Kidney epithelial cell (primary cell): ENCODE measurements at regions not wholly inside any gene's neighbourhood (a gene's known extent, or its start where the extent isn't known, plus 50 kb on each side); places are given as distances from the start of the nearest gene placed in this dataset.

Source experiments
- DNase-seq: peaks from one replicate; pipeline ENCODE4 v3.0.0-alpha.2; 2010; ENCODE audit warnings: low read depth
- H3K27me3 ChIP-seq: 2 replicates; pipeline ENCODE4 v1.6.0; 2011; ENCODE audit warnings: low read length; ENCODE audit not compliant: control insufficient read depth, insufficient read depth
- H3K36me3 ChIP-seq: 2 replicates; pipeline ENCODE4 v1.5.1; 2011; ENCODE audit warnings: low read length; ENCODE audit not compliant: control insufficient read depth, insufficient read depth
- H3K4me3 ChIP-seq: 2 replicates; pipeline ENCODE4 v1.5.1; 2011; ENCODE audit warnings: low read depth, mild to moderate bottlenecking, control low read depth, low read length
- TF ChIP-seq, protein P1 (sequence below): IDR thresholded peaks from 2 replicates; pipeline ENCODE4 v1.5.1; 2011; ENCODE audit warnings: mild to moderate bottlenecking, moderate library complexity, low read length, control low read depth, inconsistent platforms; ENCODE audit not compliant: insufficient read depth, poor library complexity, severe bottlenecking

GRCh38 chr20:24815931-24816330 lies 133.1 kb upstream of the CST7 start:
- TF ChIP-seq, protein P1, sequence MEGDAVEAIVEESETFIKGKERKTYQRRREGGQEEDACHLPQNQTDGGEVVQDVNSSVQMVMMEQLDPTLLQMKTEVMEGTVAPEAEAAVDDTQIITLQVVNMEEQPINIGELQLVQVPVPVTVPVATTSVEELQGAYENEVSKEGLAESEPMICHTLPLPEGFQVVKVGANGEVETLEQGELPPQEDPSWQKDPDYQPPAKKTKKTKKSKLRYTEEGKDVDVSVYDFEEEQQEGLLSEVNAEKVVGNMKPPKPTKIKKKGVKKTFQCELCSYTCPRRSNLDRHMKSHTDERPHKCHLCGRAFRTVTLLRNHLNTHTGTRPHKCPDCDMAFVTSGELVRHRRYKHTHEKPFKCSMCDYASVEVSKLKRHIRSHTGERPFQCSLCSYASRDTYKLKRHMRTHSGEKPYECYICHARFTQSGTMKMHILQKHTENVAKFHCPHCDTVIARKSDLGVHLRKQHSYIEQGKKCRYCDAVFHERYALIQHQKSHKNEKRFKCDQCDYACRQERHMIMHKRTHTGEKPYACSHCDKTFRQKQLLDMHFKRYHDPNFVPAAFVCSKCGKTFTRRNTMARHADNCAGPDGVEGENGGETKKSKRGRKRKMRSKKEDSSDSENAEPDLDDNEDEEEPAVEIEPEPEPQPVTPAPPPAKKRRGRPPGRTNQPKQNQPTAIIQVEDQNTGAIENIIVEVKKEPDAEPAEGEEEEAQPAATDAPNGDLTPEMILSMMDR: no peak
- DNase-seq: no peak
- H3K27me3 ChIP-seq: no peaks in the 10 kb centered on the region
- no peak overlapping the region for H3K4me3 ChIP-seq
- no peaks in the 10 kb centered on the region for H3K36me3 ChIP-seq

GRCh38 chr20:24816431-24816830 lies 132.6 kb upstream of the CST7 start:
- TF ChIP-seq, protein P1: no peak
- no peak for DNase-seq
- H3K27me3 ChIP-seq: no peaks in the 10 kb centered on the region
- H3K36me3 ChIP-seq: no peaks in the 10 kb centered on the region
- no peak overlapping the region for H3K4me3 ChIP-seq

DNA sequence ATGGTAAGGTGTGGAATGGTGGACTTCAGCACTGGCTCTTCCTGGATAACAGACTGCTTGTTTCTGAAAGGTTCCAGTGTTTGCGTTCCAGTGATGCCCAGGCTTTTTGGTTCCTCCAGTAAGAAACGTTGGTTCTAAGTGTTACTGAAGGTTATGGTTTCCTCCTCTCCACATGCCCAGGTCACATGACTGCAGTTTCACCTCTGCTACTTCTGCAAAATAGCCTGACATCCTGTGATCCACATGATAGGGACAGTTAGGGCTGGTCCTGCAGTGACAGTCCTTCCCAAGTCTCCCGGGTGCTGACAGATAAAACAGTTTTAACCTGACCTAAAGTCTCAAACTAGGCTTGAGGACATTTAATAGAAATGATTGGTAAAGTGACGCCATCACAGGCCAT lies 132.2 kb upstream of the CST7 start:
- no peak for DNase-seq
- TF ChIP-seq, protein P1: no peak
- H3K4me3 ChIP-seq: no peak overlapping the region
- no peaks in the 10 kb centered on the region for H3K36me3 ChIP-seq
- H3K27me3 ChIP-seq: no peaks in the 10 kb centered on the region

DNA sequence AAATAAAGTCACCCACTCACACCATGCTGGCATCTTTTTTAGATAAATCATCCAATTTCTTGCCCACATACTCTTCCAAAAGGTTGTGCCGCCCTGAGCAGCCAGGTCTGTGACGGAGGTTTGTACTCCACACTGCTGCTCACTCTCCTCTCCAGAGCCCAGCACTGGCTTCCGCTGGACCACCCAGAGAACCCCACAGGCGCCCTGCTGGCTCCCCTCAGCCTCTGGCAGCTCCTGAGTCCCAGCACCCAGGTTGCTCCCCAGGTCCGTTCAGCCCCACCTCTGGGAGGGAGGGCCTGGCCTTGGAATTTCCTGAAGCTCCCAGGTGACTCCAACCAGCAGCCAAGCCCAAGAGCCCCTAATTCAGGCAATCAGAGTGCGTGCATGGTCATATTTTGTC lies 131.7 kb upstream of the CST7 start:
- DNase-seq: no peak

DNA sequence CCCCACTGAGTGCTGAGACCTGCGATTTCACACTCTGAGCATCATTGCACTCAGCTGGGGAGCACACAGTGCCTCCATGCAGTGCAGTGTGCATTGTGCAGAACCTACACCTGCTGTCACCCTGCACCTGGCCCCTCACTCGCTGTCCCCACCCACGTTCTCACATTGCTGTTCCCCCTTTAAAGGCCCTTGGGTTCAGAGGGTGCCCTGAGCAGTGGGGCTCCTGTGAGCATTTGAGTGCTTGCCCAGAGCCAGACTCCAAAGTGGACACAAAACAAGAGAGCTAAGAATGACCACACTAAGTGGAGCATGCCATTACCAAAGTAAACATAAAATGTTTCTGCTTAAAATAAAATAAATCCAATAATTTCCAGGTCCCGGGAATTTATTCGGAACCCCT lies 131.0 kb upstream of the CST7 start:
- H3K4me3 ChIP-seq: no peak overlapping the region
- no peaks in the 10 kb centered on the region for H3K27me3 ChIP-seq
- no peak for DNase-seq
- H3K36me3 ChIP-seq: no peaks in the 10 kb centered on the region
- TF ChIP-seq, protein P1: no peak

More for the DNA sequence above, 131.7 kb upstream of the CST7 start:
- no peaks in the 10 kb centered on the region for H3K36me3 ChIP-seq
- H3K27me3 ChIP-seq: no peaks in the 10 kb centered on the region
- H3K4me3 ChIP-seq: no peak overlapping the region
- TF ChIP-seq, protein P1: no peak

DNA sequence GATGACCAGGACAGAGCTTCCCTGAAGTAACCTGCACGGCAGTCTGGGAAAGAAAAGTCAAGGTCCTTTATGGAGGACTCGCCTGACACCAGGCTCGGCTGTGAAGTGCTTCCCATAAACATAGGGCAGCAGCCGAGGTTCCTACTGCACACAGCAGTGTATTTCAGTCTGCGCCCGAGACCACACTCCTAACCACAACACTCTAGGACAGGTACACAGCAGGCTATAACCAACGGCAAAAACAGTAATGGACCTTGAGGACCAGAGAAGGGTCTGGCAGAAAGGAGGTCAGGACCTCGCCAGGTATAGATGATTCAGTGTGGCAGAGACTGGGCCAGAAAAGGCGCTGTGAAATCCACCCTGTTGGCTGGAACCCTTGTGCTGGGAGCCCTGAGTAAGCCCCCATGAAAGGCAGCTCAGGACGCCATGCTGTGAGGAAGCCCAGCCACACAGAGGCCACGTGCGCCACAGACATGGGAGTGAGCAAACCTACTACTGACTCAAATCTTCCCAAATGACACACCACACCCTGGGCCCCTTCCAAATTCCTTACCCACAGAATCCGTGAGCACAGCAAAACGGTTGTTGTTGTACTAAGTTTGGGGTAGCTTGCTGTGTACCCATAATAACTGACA lies 129.6 kb upstream of the CST7 start:
- TF ChIP-seq, protein P1: no peak
- Histone ChIP-seq H3K27me3 (no peaks in the 10 kb centered on the region), H3K36me3 (no peaks in the 10 kb centered on the region), H3K4me3 (no peak overlapping the region)
- DNase-seq: no peak
